HG03469 (cell line): ENCODE measurements at regions not wholly inside any gene's neighbourhood (a gene's known extent, or its start where the extent isn't known, plus 50 kb on each side); places are given as distances from the start of the nearest gene placed in this dataset.
"Not testable (repeated sequence)": the region's sequence is repeated elsewhere in the genome, so short reads cannot be mapped to it uniquely, and the experiment has no call there.

ENCODE experiments used
- ATAC-seq: cut with Tn5 transposase; IDR thresholded peaks from one replicate; pipeline ENCODE4 v1.9.1; 2021; ENCODE audit warnings: mild to moderate bottlenecking, moderate library complexity, moderate number of reproducible peaks; ENCODE audit not compliant: unreplicated experiment

GRCh38 chr12:76292891-76293290 lies 55.3 kb downstream of the BBS10 start:
- not testable (repeated sequence) for ATAC-seq

GRCh38 chr12:76292305-76292704 lies 55.9 kb downstream of the BBS10 start:
- ATAC-seq = not testable (repeated sequence)

DNA sequence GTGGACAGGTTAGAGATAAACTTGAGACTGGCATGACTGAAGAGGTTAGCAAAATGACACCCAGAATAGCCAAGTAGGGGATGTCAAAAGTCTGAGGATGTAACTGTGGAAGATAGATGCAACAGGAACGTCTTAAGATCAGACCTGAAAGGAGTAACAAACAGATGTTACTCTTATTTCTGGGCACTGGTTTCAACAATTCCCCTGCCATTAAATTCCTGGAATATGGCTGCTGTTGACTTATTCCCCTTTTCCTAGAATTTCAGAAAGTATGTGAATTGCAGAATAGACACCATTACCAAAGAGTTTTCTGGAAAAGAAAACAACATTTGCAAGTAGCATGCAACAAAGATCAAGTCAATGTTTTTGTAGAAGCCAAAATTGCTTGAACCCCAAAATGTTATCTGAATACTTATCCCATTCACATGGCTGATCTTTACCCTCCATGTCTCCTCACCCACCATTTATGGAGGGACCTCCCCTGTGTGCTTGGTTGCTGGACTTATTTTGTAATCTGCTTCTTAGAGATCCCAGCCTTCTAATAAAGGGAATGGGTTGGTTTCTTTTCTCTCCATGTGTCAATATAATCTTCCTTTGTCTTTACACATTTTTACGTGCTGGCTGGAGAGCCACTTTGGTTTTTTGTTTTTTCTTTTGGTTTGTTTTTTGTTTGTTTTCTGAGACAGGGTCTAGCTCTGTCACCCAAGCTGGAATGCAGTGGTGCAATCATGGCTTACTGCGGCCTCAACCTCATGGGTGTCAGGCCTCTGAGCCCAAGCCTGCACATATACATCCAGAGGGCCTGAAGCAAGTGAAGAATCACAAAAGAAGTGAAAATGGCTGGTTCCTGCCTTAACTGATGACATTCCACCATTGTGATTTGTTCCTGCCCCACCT lies 57.0 kb downstream of the BBS10 start:
- ATAC-seq = no peak

GRCh38 chr12:76288218-76288617 lies 60.0 kb downstream of the BBS10 start:
- no peak for ATAC-seq

- ATAC-seq = no peak
Measured at GRCh38 chr12:76284816-76285750, 63.1 kb downstream of the BBS10 start.

GRCh38 chr12:76282744-76283143 lies 65.5 kb downstream of the BBS10 start:
- ATAC-seq = no peak

- ATAC-seq = no peak
Measured at GRCh38 chr12:76277480-76277879, 70.7 kb downstream of the BBS10 start.

DNA sequence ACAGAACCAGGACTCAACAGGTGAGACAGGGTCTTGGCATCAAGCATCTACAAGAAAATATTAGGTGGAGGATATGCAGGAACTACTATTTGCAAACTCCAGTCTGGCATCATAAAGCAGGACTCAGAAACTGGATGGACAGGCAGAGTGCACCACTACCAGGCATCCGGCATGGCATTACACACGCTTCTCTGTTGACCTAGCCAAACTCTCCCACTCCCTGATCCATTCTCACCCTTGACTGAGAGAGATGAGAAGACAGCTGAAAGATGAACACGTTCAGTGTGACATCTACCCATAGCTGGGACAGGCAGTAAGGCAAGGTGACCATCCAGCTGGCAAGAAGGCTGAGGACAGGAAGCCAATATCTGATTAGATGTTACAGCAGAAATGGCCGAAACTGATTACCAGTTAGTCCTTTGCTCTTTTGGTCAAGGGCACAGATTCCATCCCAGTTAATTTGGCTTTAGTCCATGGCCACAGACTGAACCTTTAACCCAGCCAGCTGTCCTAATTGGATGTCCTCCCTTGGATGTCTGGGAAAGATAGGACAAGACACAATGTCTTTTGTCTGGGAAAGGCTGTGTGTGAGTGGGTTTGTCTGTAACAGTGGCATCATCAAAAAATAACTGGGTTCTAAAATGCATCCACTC lies 71.6 kb downstream of the BBS10 start:
- ATAC-seq = no peak

DNA sequence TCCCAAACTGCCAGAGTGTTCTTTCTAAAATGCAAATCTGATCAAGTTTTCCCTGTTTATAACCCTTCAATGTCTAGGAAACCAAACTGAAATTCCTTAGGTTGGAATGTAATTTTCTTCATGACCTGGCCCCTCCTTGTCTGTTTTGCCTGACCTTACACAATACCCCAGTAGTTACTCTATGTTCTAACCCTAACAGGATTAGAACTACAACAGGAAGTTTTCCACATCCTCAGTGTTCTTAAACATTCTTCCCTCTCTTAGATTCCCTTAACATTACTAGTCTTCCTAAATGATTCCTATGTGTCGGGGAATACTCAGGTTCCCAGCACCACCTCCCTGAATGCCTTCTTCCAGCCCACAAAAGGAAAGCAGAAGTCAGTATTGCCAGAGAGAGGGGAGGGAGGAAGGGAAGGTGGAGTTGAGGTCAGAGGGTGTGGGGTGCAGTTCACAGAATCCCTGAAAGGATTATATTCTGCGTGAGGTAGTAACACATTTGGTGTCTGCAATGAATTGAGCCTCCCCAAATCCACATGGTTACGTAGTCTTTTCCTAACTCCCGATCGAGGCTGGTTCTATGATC lies 72.6 kb downstream of the BBS10 start:
- ATAC-seq = no peak

GRCh38 chr12:76274420-76275083 lies 73.7 kb downstream of the BBS10 start:
- no peak for ATAC-seq

GRCh38 chr12:76272287-76272686 lies 75.9 kb downstream of the BBS10 start:
- no peak for ATAC-seq

DNA sequence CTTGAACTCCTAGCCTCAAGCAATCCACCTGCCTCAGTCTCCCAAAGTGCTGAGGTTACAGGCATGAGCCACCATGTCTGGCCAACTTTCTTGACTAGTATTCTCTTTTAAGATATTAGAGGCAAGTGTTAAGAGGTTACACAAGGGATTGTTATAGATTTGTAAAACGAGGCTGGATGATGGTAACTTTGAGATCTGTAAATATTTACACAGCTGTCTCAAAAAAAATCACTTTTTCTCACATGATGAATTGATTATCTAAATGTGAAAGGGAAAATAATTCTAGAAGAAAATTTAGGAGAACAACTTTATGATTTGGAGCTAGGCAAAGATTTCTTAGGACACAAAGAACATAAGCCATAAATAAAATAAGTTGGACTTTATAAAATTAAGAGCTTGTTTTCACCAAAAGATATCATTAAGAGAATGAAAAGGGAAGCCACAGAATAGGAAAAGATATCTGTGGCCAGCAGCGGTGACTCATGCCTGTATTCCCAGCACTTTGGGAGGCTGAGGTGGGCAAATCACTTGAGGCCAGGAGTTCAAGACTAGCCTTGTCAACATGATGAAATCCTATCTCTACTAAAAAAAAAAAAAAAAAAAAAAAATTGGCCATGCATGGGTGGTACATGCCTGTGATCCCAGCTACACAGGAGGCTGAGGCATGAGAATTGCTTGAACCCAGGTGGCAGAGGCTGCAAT lies 77.4 kb downstream of the BBS10 start:
- ATAC-seq = no peak

DNA sequence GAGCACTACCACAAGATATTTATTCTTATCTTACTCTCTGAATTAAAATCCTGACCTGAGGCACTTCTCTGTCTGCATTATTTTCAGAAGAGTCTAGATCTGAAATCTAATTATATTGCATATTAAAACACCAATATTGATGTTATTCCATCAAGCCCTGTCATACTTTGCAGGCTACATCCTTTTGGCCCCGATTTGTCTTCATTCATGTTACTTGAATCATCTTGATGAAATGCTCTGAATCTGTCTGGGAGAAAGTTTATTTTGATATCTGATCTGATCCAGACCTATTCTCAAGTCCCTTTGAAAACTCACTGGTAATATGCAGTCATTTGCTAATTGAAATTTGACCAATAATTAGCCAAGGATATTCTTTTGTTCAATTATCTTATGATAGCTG lies 79.9 kb downstream of the BBS10 start:
- no peak for ATAC-seq

GRCh38 chr12:76266797-76267196 lies 81.4 kb downstream of the BBS10 start:
- no peak for ATAC-seq

GRCh38 chr12:76265424-76266180 lies 82.6 kb downstream of the BBS10 start:
- ATAC-seq = no peak

- no peak for ATAC-seq
Measured at GRCh38 chr12:76264611-76265012, 83.6 kb downstream of the BBS10 start.

DNA sequence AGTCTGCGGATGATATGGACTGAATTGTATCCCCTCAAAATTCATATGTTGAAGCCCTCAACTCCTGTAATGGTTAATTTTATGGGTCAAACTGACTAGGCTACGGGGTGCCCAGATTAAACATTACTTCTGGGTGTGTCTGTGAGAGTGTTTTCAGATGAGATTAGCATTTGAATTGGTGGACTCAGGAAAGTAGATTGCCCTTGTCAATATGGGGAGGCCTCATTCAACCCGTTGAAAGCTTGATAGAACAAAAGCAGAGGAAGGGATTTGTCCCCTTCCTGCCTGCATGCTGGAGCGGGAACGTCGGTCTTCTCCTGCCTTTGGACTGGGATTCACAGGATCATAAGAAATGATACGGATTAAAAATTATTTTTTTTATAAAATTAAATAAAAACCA lies 84.5 kb downstream of the BBS10 start:
- ATAC-seq = no peak

DNA sequence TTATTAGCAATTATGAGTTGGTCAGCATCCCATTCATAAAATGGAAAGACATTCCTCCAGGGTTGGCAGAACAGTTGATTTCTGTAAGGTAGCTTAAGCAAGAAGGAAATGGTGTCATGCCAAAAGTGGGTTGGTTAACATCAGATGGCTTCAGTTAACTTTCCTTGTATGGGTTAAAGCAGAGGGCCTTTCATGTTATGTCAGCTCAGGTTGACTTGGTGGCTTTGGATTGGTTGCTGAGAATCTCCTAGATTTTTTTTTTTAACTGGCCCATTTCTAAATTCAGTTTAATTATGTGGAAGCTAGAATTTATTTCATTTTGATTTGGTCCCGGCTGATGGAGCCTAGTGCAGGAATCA lies 87.8 kb downstream of the BBS10 start:
- no peak for ATAC-seq
